ENCODE measurements at regions not wholly inside any gene's neighbourhood (a gene's known extent, or its start where the extent isn't known, plus 50 kb on each side); places are given as distances from the start of the nearest gene placed in this dataset.

GRCh38 chr4:18813055-18813454, 791.5 kb upstream of the LCORL start:
- TF ChIP-seq CTCF (IDR thresholded peaks at IDR 0.05) (no peak), POLR2A (IDR thresholded peaks at IDR 0.05) (no peak)

Measured in heart left ventricle (tissue), 13 donors.